ENCODE measurements at regions not wholly inside any gene's neighbourhood (a gene's known extent, or its start where the extent isn't known, plus 50 kb on each side); places are given as distances from the start of the nearest gene placed in this dataset.

- no peak for TF ChIP-seq CTCF (IDR thresholded peaks at IDR 0.05)
- no peak for TF ChIP-seq POLR2A (IDR thresholded peaks at IDR 0.05)
- TF ChIP-seq EP300 (IDR thresholded peaks at IDR 0.05): no peak
Observed at GRCh38 chr14:54275997-54276725, 120.6 kb upstream of the CDKN3 start.
